GM19193 (cell line): ENCODE measurements at regions not wholly inside any gene's neighbourhood (a gene's known extent, or its start where the extent isn't known, plus 50 kb on each side); places are given as distances from the start of the nearest gene placed in this dataset.

Experiments used
- POLR2A ChIP-seq: IDR thresholded peaks from 4 replicates; pipeline ENCODE4 v1.6.1; 2011; ENCODE audit not compliant: insufficient read depth, insufficient read length; ENCODE audit errors: extremely low read depth

DNA sequence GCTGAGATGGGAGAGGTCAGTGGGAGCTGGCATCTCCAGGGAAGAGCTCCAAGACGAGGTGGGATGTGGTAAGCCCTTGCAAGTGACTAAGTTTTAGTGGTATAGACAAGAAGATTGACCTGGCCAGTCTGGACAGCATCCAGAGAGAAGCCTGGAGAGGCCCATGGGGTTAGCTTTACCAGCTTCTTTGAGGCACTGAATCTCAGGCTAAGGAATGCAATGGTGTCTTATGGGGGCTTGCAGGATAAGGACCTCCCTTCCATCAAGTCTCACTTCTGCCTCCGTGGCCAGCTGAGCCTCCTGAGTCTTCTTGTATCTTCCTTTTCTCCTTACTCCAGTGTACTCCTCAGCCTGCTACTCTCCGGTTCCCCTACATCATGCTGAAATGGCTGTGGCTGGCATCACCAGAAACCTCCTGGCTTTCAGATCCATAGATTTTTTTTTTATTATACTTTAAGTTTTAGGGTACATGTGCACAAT, 56.5 kb upstream of the JADE2 start:
- TF ChIP-seq POLR2A: no peak

DNA sequence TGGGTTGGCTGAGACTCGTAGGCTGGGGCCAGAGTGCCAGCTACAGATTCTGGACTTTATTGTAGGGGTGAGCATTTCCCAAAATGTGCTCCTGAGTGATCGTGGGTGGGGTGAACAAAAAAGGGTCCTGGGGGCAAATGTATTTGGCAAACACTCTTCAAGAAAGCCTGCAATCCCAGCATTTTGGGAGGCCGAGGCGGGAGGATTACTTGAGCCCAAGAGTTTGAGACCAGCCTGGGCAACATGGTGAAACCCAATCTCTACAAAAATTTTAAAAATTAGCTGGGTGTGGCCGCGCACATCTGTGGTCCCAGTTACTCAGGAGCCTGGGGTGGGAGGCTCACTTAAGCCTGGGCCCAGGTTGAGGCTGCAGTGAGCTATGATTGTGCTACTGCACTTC, 55.5 kb upstream of the CDKN2AIPNL start:
- no peak for TF ChIP-seq POLR2A

DNA sequence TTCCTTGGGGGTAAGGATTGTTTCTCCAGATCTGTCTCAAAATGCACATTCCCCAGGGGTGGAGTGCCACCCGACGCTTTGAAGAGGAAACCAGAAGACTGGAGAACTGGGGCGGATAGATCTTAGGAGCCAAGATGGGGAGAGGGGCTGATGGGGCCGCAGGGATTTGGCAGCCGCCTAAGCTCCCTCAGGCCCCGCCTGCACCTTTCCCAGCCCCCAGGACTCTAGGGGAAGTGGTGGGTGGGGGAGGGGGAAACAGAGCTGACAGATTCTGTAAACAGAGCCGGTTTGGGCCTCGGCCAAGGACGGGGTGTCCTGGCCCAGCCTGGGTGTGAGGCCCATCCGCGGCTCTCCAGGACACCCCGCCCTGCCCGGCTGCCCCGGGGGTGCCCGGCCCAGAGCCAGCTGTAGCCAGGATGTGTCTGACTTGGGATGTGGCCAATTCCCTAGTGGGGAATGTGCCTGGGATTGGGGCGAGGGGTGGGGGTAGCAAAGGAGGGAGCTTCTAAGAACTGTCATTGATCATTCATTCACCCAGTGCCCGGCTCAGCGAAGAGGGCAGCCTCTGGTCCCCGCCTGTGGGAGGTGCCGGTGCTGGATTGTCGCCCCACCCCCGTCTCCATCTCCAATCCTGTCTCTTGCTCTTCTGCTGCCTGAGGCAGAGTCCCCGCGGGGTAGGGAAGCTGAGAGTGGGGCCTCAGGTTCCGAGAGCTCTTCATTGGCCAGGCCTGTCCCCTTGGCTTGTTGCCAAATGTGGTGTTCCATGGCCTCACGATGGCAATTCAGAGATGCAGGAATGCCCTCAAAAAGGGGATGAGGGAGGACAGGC, 54.8 kb upstream of the CDKN2AIPNL start:
- TF ChIP-seq POLR2A: no peak

DNA sequence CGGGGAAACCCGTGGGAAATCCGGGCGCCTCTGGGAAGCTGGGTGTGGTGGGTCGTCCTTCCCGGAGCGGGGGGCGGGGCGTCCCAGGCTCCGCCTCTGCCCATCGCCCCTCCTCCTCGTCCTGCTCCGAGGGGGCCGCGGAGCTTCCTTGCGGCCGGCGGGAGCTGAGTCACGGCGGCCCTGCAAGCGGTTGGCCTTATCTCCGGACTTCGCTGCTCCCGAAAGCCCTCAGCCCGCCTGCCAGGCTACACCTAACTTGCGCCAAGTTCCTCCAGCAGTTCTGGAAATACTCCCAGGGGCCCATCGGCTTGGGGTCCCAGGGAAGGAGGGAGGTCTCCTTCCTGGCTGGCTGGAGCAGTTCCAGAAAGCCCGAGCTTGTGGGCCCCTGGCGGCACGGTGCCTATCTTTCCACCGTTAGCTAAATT, 54.1 kb upstream of the CDKN2AIPNL start:
- TF ChIP-seq POLR2A: peak; percentile 84

DNA sequence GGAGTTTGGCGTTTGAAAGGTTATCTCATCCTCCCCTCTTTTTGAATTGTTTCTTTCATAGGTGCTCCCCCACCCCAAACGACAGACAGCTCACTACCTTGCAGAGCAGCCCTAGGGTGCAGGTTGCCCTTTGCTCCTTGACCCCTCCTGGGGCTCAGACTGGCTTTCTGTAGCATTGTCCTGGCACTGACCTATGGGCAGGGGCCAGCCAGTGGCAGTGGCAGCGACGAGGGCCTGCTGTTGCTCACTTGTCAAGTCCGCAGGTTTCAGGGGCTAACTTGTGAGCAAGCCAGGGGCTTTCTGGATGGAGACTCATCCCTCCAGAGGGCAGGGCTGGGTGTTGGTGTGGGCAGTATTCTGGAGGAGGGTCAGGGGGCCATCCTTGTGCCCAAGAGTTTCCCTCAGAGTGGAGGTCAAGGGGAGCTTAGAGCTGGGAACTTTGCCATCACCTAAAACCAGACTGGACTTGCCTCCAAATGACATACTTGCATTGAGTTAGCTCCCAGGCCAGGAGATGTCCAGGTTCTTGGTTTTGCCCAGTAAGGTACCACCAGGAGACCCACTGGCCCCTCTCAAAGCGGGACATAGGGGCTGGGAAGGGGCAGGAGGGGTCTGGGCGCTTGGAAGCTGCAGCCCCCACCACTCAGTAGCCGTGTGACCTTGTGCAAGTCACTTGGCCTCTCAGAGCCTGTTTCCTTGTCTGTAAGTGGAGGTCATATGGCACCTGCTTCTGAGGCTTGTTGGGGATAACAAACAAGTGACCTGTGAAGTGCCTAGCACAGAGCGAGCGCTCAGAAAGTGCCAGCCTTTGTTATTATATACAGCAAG, 53.5 kb upstream of the CDKN2AIPNL start:
- TF ChIP-seq POLR2A: no peak

DNA sequence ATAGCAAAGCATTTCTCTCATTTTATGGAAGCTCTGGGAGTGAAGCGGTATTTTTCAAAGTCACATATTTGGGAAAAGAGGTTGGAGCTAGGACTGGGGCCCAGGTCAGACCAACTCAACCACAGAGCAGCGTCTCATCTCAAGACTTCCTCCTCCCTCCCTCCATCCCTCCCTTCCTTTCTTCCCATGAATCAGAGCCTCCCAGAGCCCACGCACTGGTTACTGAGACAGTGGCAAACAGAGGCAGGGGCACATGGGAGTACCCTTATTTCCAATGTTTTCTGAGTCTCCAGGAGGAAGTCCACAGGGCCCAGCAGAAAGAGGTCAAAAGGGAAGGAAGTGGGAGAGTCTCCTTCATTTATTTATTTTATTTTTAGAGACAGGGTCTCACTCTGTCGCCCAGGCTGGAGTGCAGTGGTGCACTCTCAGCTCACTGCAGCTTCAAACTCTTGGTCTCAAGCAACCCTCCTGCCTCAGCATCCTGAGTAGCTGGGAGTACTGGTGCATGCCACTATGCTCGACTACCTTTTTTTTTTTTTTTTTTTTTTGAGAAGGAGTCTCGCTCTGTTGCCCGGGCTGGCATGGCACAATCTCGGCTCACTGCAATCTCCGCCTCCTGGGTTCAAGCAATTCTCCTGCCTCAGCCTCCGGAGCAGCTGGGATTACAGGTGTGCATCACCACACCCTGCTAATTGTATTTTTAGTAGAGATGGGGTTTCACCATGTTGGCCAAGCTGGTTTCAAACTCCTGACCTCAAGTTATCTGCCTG, 52.5 kb upstream of the CDKN2AIPNL start:
- TF ChIP-seq POLR2A: no peak

DNA sequence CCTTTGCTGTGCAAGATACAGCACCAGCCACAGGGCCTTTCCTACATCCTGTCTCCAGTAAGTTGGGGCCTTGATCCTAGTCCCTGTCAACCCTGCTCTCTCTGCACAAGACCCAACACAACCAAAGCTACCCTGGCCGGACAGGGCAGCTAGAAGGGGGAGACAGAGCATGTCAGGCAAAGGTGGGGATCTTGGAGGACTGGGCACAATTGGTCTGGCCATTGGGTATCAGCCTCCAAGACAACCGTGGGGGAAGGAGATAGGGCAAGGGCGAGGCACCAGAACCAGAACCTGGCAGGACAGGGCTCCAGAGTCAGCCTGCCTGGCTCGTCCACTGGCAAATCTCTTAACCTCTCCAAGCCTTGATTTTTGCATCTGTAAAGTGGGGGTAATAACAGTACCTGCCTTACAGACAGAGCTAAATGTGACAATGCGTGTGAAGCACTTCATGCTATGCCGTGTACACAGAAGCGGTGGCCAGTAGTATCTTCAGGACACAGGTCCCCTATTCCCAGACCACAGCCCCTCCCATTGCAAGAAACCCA, 51.6 kb upstream of the CDKN2AIPNL start:
- TF ChIP-seq POLR2A: no peak

DNA sequence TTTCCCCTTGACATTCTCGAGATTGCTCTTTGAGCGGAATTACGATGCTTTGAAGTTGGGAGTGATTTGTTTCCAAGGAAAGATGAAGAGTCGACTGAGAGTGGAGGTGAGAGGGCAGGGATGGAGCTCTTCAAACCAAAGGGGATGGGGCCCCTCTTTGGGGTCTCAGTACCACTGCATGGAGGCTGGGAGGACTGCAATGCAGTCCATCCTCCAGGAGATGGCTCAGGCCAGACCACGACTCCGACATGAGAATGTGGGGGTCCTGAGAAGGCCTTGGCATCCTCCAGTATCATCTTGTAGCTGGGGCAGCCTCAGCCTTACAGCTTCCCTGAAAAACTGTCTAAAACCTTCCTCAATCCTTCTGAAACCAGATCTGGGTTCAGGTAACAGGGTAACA, 51.1 kb upstream of the CDKN2AIPNL start:
- no peak for TF ChIP-seq POLR2A

DNA sequence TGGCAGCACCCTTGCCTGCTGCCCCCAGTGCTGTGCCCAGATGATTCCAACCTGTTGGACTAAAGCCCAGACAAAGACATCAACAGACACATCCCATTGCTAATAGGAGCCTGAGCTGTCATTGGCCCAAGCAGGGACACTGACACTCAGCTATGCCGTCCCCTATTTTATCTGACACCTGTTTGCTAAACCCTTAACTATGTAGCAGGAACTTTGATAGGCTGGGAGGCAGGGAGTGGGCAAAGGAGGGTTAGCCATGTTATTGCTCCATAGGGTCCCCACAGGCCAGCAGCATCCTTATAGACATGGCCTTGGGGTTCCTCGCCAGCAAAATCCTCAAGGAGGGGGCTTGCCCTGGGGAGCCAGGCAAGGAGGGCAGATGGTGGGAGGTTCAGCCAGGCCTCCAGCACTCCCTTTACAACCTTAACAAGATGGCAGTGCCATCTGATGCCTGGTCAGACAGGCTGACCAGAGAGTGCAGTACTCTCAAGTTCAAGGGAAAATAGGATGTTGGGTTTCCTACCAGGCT, 50.4 kb upstream of the CDKN2AIPNL start:
- no peak for TF ChIP-seq POLR2A
